OCI-LY7 (cell line): ENCODE measurements at regions not wholly inside any gene's neighbourhood (a gene's known extent, or its start where the extent isn't known, plus 50 kb on each side); places are given as distances from the start of the nearest gene placed in this dataset.

Source experiments
- CTCF ChIP-seq: fragments of 200-600 bp; sonication (generic); conservative IDR thresholded peaks from 2 replicates; pipeline ENCODE4 v1.5.1; 2014; ENCODE audit warnings: mild to moderate bottlenecking, antibody characterized with exemption, low read length, moderate library complexity, mixed read lengths
- EZH2phosphoT487 ChIP-seq: fragments of 200-600 bp; sonication (generic); IDR thresholded peaks from 2 replicates; pipeline ENCODE4 v1.6.1; 2018; ENCODE audit warnings: low read depth, borderline replicate concordance, mild to moderate bottlenecking, mixed run types, antibody characterized with exemption, low read length, moderate library complexity, mixed read lengths

- TF ChIP-seq CTCF (no peak), EZH2phosphoT487 (no peak)
Measured at GRCh38 chr5:25963251-25964008, 1075.0 kb downstream of the CDH9 start.
